ENCODE measurements at regions not wholly inside any gene's neighbourhood (a gene's known extent, or its start where the extent isn't known, plus 50 kb on each side); places are given as distances from the start of the nearest gene placed in this dataset.

GRCh38 chr2:7625392-7626138 lies 708.4 kb downstream of the RNF144A start:
- TF ChIP-seq SMAD2 (IDR thresholded peaks at IDR 0.05; ENCODE audit: low read depth, low read length) (no peak), ZBTB7A (IDR thresholded peaks at IDR 0.05; ENCODE audit: borderline replicate concordance, control insufficient read depth, low read depth, low read length) (no peak), CTCF (IDR thresholded peaks at IDR 0.05 in 2 of 3, conservative IDR thresholded peaks at IDR 0.05 in 1 of 3; ENCODE audit: insufficient read depth in 2 of 3, low read depth in 1 of 3, low read length in 3 of 3) (no peak), JUN (IDR thresholded peaks at IDR 0.05; ENCODE audit: borderline replicate concordance, low read depth, low read length) (no peak), JUN (CRISPR knock-in tag; IDR thresholded peaks at IDR 0.05; ENCODE audit: borderline replicate concordance) (no peak), TEAD2 (tag; IDR thresholded peaks at IDR 0.05) (no peak), TAF1 (IDR thresholded peaks at IDR 0.05; ENCODE audit: control insufficient read depth, extremely low read depth, insufficient read depth, low read length, severe bottlenecking) (no peak)

Data from K562 (cell line).